Neural progenitor cell (in vitro differentiated cells): ENCODE measurements at regions not wholly inside any gene's neighbourhood (a gene's known extent, or its start where the extent isn't known, plus 50 kb on each side); places are given as distances from the start of the nearest gene placed in this dataset.
A peak's percentile ranks its signal among the peaks of the same experiment; 100 is the strongest.

ENCODE experiments used
- DNase-seq: peaks from one replicate; pipeline ENCODE4 v3.0.0-alpha.2; 2016; ENCODE audit warnings: low spot score
- H2AFZ ChIP-seq: fragments of 200-600 bp; sonication (generic); replicated peaks from 2 replicates; pipeline ENCODE4 v1.6.1; 2016; ENCODE audit warnings: antibody characterized with exemption
- H3F3A ChIP-seq: fragments of 200-600 bp; sonication (generic); 2 replicates; pipeline ENCODE4 v1.6.1; 2016; ENCODE audit warnings: antibody characterized with exemption, low read depth
- H3K27ac ChIP-seq: fragments of 200-600 bp; sonication (generic); 2 replicates; pipeline ENCODE4 v1.5.1; 2016; ENCODE audit warnings: mild to moderate bottlenecking
- H3K27me3 ChIP-seq: fragments of 200-600 bp; sonication (generic); 2 replicates; pipeline ENCODE4 v1.6.1; 2016; ENCODE audit warnings: mild to moderate bottlenecking, moderate library complexity
- H3K36me3 ChIP-seq: fragments of 200-600 bp; sonication (generic); 2 replicates; pipeline ENCODE4 v1.5.1; 2016
- H3K4me1 ChIP-seq: fragments of 200-600 bp; sonication (generic); 2 replicates; pipeline ENCODE4 v1.6.1; 2016; ENCODE audit warnings: mixed run types
- H3K4me2 ChIP-seq: fragments of 200-600 bp; sonication (generic); 2 replicates; pipeline ENCODE4 v1.6.1; 2016
- H3K4me3 ChIP-seq: fragments of 200-600 bp; sonication (generic); 2 replicates; pipeline ENCODE4 v1.5.1; 2016
- H3K79me2 ChIP-seq: fragments of 200-600 bp; sonication (generic); 2 replicates; pipeline ENCODE4 v1.6.1; 2016; ENCODE audit warnings: low read depth
- H3K9ac ChIP-seq: fragments of 200-600 bp; sonication (generic); 2 replicates; pipeline ENCODE4 v1.6.1; 2016
- H3K9me3 ChIP-seq: fragments of 200-600 bp; sonication (generic); 2 replicates; pipeline ENCODE4 v1.5.1; 2016; ENCODE audit warnings: low read depth
- H4K20me1 ChIP-seq: fragments of 200-600 bp; sonication (generic); 2 replicates; pipeline ENCODE4 v1.6.1; 2016; ENCODE audit warnings: low read depth
- H3K27ac Mint-ChIP-seq: 3 replicates; pipeline ENCODE4 v1.8.0; 2021; ENCODE audit warnings: mixed read lengths
- H3K27me3 Mint-ChIP-seq: 2 replicates; pipeline ENCODE4 v1.8.0; 2022; ENCODE audit warnings: low read depth, mild to moderate bottlenecking, inconsistent platforms, moderate library complexity, mixed read lengths; ENCODE audit not compliant: insufficient read depth
- H3K36me3 Mint-ChIP-seq: 3 replicates; pipeline ENCODE4 v1.8.0; 2021; ENCODE audit warnings: mixed read lengths
- H3K4me1 Mint-ChIP-seq: 3 replicates; pipeline ENCODE4 v1.8.0; 2021; ENCODE audit warnings: mixed read lengths
- H3K4me3 Mint-ChIP-seq: 3 replicates; pipeline ENCODE4 v1.8.0; 2021; ENCODE audit warnings: mild to moderate bottlenecking, moderate library complexity, mixed read lengths
- H3K9me3 Mint-ChIP-seq: 3 replicates; pipeline ENCODE4 v1.8.0; 2020; ENCODE audit warnings: mixed read lengths
- EZH2 ChIP-seq: fragments of 200-600 bp; sonication (generic); IDR thresholded peaks from 2 replicates; pipeline ENCODE4 v1.6.1; 2017; ENCODE audit warnings: antibody characterized with exemption, mild to moderate bottlenecking, moderate library complexity
- EZH2phosphoT487 ChIP-seq: fragments of 200-600 bp; sonication (generic); IDR thresholded peaks from 2 replicates; pipeline ENCODE4 v1.6.1; 2017; ENCODE audit warnings: antibody characterized with exemption
- TF ChIP-seq, protein P1 (sequence below): fragments of 200-600 bp; sonication (generic); IDR thresholded peaks from 2 replicates; pipeline ENCODE4 v1.5.1; 2017; ENCODE audit warnings: antibody characterized with exemption, mild to moderate bottlenecking

DNA sequence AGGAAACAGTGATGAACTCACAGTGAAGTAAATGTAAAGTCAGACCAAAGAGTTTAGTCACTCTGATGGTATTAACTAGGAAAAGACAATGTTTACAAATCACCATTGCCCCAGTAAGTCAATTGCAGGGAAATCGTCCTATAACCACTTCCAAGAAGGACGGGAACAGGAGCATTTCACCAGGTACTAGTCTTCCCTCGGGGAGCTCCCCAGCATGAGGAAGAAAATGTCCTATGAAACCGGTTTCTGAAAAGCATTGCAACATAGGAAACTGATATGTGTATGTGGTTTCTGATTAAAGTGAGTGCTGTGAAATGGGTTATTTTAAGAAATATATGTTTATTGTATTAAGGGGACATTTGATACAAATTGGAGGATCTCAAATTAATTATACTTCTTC lies 626.7 kb upstream of the ADAMTS16 start:
- no peak for DNase-seq
- no peaks in the 10 kb centered on the region for H3K9me3 Mint-ChIP-seq

GRCh38 chr5:4514067-4514648 lies 626.0 kb upstream of the ADAMTS16 start:
- no peak overlapping the region for H3K4me3 Mint-ChIP-seq
- Histone ChIP-seq H3K4me2 (no peak overlapping the region), H3K27ac (no peak overlapping the region), H3K27me3 (no peaks in the 10 kb centered on the region), H3K79me2 (no peaks in the 10 kb centered on the region), H3K4me1 (peaks cover 28% of the 10 kb centered on the region), H3F3A (peaks cover 6% of the 10 kb centered on the region), H2AFZ (no peak overlapping the region), H3K9me3 (no peaks in the 10 kb centered on the region), H3K9ac (no peak overlapping the region), H3K4me3 (no peak overlapping the region), H3K36me3 (no peaks in the 10 kb centered on the region), H4K20me1 (no peaks in the 10 kb centered on the region)
- H3K4me1 Mint-ChIP-seq: peaks cover 9% of the 10 kb centered on the region
- no peak for DNase-seq
- no peaks in the 10 kb centered on the region for H3K27me3 Mint-ChIP-seq
- TF ChIP-seq, protein P1, sequence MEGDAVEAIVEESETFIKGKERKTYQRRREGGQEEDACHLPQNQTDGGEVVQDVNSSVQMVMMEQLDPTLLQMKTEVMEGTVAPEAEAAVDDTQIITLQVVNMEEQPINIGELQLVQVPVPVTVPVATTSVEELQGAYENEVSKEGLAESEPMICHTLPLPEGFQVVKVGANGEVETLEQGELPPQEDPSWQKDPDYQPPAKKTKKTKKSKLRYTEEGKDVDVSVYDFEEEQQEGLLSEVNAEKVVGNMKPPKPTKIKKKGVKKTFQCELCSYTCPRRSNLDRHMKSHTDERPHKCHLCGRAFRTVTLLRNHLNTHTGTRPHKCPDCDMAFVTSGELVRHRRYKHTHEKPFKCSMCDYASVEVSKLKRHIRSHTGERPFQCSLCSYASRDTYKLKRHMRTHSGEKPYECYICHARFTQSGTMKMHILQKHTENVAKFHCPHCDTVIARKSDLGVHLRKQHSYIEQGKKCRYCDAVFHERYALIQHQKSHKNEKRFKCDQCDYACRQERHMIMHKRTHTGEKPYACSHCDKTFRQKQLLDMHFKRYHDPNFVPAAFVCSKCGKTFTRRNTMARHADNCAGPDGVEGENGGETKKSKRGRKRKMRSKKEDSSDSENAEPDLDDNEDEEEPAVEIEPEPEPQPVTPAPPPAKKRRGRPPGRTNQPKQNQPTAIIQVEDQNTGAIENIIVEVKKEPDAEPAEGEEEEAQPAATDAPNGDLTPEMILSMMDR: no peak
- TF ChIP-seq EZH2 (no peak), EZH2phosphoT487 (no peak)
- H3K36me3 Mint-ChIP-seq: no peaks in the 10 kb centered on the region
- H3K27ac Mint-ChIP-seq: no peak overlapping the region
- no peaks in the 10 kb centered on the region for H3K9me3 Mint-ChIP-seq

More for the DNA sequence above, 626.7 kb upstream of the ADAMTS16 start:
- peaks cover 23% of the 10 kb centered on the region for H3K4me1 ChIP-seq
- no peak overlapping the region for H3K4me3 Mint-ChIP-seq
- no peak overlapping the region for H3K4me3 ChIP-seq
- H3K36me3 Mint-ChIP-seq: no peaks in the 10 kb centered on the region
- H3K36me3 ChIP-seq: no peaks in the 10 kb centered on the region
- H3F3A ChIP-seq: no peaks in the 10 kb centered on the region
- TF ChIP-seq, protein P1: no peak
- TF ChIP-seq EZH2phosphoT487: no peak
- TF ChIP-seq EZH2: no peak
- no peaks in the 10 kb centered on the region for H4K20me1 ChIP-seq
- no peaks in the 10 kb centered on the region for H3K27me3 ChIP-seq
- no peaks in the 10 kb centered on the region for H3K9me3 ChIP-seq
- no peak overlapping the region for H3K9ac ChIP-seq
- H3K27ac ChIP-seq: no peak overlapping the region
- no peak overlapping the region for H3K27ac Mint-ChIP-seq
- no peaks in the 10 kb centered on the region for H3K27me3 Mint-ChIP-seq
- H2AFZ ChIP-seq: no peak overlapping the region
- H3K4me1 Mint-ChIP-seq: peaks cover 7% of the 10 kb centered on the region
- H3K4me2 ChIP-seq: no peak overlapping the region
- no peaks in the 10 kb centered on the region for H3K79me2 ChIP-seq

DNA sequence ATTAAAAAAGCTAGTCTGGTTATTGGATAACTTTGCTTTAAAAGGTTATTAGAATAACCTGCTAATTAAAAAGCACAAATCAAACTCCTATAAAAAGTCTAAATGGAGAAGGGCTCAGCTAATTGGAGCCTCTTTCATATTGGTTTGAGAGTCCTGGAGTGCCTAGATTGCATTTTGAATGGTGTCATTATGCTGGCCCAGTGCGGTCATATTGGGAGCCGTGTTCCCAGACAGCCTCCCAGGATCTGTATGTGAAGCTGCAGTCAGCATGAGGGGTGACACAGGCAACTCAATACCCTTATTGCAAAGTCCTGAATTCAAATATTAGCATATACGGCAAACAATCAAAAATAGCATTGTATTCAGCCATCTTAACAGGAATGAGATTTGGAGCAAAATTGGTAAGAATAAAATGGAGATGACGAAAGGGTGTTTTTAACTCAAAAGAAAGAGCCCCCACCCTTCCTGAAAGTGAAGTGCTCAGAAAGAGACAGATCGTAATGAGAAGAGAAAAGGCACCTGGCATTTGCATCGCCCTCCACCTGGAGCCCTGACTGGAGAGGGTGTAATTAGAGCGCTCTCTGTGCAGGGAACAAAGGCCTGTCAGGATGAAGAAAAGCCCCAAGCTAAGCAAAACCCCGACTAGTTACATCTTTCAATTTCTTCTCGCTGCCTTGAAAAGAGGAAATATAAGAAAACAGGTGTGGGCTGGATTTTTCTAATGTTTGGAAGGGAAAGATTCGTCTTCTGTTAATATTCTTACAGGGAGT lies 621.0 kb upstream of the ADAMTS16 start:
- peak overlapping the region; percentile 47 for H3K4me2 ChIP-seq
- H3K9me3 ChIP-seq: no peaks in the 10 kb centered on the region
- H3F3A ChIP-seq: peaks cover 15% of the 10 kb centered on the region
- H3K4me3 Mint-ChIP-seq: no peak overlapping the region
- no peaks in the 10 kb centered on the region for H3K79me2 ChIP-seq
- H4K20me1 ChIP-seq: no peaks in the 10 kb centered on the region
- H3K27me3 ChIP-seq: no peaks in the 10 kb centered on the region
- H3K9me3 Mint-ChIP-seq: no peaks in the 10 kb centered on the region
- H3K36me3 ChIP-seq: no peaks in the 10 kb centered on the region
- TF ChIP-seq, protein P1: no peak
- no peak for TF ChIP-seq EZH2
- TF ChIP-seq EZH2phosphoT487: no peak
- DNase-seq: peak; percentile 57
- H2AFZ ChIP-seq: no peak overlapping the region
- no peak overlapping the region for H3K9ac ChIP-seq
- no peaks in the 10 kb centered on the region for H3K36me3 Mint-ChIP-seq
- H3K27me3 Mint-ChIP-seq: peaks cover 2% of the 10 kb centered on the region
- no peak overlapping the region for H3K4me3 ChIP-seq
- no peak overlapping the region for H3K27ac Mint-ChIP-seq
- peaks cover 7% of the 10 kb centered on the region for H3K4me1 Mint-ChIP-seq
- peaks cover 14% of the 10 kb centered on the region for H3K4me1 ChIP-seq
- H3K27ac ChIP-seq: no peak overlapping the region
